ENCODE measurements at regions not wholly inside any gene's neighbourhood (a gene's known extent, or its start where the extent isn't known, plus 50 kb on each side); places are given as distances from the start of the nearest gene placed in this dataset.
A peak's percentile ranks its signal among the peaks of the same experiment; 100 is the strongest.

DNA sequence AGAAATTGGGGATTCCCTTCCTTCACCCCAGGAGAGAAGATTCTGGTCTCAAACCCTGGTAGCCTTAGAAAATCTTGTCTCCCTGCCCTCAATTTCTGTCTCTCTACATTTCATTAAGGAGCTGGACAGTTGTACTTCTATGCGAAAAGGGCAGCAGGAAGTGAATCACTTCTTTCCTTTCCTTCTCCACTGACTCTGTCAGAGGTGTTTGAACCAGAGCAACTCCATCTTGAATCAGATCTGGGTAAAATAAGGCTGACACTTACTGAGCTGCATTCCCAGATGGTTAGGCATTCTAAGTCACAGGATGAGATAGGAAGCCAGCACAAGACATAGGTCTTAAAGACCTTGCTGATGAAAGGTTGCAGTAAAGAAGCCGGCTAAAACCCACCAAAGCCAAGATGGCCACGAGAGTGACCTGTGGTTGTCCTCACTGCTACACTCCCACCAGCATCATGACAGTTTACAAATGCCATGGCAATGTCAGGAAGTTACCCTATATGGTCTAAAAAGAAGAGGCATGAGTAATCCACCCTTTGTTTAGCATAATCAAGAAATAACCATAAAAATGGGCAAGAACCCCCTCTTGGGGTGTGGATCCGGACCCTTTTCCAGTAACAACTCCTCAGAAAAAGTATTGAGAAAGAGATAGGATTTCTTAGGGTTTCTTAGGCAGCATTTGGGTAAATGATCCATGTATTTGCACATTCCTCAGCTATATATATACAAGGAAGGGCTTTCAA lies 95.8 kb upstream of the PLCB4 start (continued):
- TF ChIP-seq E2F5 (CRISPR knock-in tag; IDR thresholded peaks at IDR 0.05) (no peak), MCM3 (IDR thresholded peaks at IDR 0.05) (no peak), ZC3H11A (IDR thresholded peaks at IDR 0.05; ENCODE audit: low read depth, low read length) (no peak), ZNF830 (CRISPR knock-in tag; IDR thresholded peaks at IDR 0.05) (no peak), KAT2B (IDR thresholded peaks at IDR 0.05; ENCODE audit: low read depth, low read length) (no peak), TAF7 (tag; IDR thresholded peaks at IDR 0.05) (no peak), ZNF668 (CRISPR knock-in tag; IDR thresholded peaks at IDR 0.05) (peak; percentile 63; the same call in 1 of the 2 replicates), ZNF79 (CRISPR knock-in tag; IDR thresholded peaks at IDR 0.05; ENCODE audit: low read depth) (peak; percentile 78), ZFP1 (CRISPR knock-in tag; IDR thresholded peaks at IDR 0.05) (0 out of 2 replicates have a peak, but pooled peaks have one; percentile 34), ZNF707 (CRISPR knock-in tag; conservative IDR thresholded peaks at IDR 0.05) (no peak), KAT8 (IDR thresholded peaks at IDR 0.05; ENCODE audit: low read depth) (no peak), MAZ (CRISPR knock-in tag; conservative IDR thresholded peaks at IDR 0.05 in 1 of 2, IDR thresholded peaks at IDR 0.05 in 1 of 2) (no peak), MIER1 (IDR thresholded peaks at IDR 0.05; ENCODE audit: low read depth) (no peak), ZNF778 (CRISPR knock-in tag; IDR thresholded peaks at IDR 0.05) (no peak), CC2D1A (IDR thresholded peaks at IDR 0.05) (no peak), MTA3 (IDR thresholded peaks at IDR 0.05; ENCODE audit: borderline replicate concordance) (no peak), SRSF7 (optimal IDR thresholded peaks at IDR 0.05; ENCODE audit: low read depth, low read length) (no peak), NUFIP1 (IDR thresholded peaks at IDR 0.05; ENCODE audit: partially characterized antibody) (no peak), TGIF2 (CRISPR knock-in tag; IDR thresholded peaks at IDR 0.05) (no peak)
- TF ChIP-seq, protein P1, sequence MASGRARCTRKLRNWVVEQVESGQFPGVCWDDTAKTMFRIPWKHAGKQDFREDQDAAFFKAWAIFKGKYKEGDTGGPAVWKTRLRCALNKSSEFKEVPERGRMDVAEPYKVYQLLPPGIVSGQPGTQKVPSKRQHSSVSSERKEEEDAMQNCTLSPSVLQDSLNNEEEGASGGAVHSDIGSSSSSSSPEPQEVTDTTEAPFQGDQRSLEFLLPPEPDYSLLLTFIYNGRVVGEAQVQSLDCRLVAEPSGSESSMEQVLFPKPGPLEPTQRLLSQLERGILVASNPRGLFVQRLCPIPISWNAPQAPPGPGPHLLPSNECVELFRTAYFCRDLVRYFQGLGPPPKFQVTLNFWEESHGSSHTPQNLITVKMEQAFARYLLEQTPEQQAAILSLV (tag; IDR thresholded peaks at IDR 0.05), result peak; percentile 70; the same call in 1 of the 2 replicates
- TF ChIP-seq, protein P2, sequence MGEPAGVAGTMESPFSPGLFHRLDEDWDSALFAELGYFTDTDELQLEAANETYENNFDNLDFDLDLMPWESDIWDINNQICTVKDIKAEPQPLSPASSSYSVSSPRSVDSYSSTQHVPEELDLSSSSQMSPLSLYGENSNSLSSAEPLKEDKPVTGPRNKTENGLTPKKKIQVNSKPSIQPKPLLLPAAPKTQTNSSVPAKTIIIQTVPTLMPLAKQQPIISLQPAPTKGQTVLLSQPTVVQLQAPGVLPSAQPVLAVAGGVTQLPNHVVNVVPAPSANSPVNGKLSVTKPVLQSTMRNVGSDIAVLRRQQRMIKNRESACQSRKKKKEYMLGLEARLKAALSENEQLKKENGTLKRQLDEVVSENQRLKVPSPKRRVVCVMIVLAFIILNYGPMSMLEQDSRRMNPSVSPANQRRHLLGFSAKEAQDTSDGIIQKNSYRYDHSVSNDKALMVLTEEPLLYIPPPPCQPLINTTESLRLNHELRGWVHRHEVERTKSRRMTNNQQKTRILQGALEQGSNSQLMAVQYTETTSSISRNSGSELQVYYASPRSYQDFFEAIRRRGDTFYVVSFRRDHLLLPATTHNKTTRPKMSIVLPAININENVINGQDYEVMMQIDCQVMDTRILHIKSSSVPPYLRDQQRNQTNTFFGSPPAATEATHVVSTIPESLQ (CRISPR knock-in tag; IDR thresholded peaks at IDR 0.05), result no peak
- TF ChIP-seq, protein P3, sequence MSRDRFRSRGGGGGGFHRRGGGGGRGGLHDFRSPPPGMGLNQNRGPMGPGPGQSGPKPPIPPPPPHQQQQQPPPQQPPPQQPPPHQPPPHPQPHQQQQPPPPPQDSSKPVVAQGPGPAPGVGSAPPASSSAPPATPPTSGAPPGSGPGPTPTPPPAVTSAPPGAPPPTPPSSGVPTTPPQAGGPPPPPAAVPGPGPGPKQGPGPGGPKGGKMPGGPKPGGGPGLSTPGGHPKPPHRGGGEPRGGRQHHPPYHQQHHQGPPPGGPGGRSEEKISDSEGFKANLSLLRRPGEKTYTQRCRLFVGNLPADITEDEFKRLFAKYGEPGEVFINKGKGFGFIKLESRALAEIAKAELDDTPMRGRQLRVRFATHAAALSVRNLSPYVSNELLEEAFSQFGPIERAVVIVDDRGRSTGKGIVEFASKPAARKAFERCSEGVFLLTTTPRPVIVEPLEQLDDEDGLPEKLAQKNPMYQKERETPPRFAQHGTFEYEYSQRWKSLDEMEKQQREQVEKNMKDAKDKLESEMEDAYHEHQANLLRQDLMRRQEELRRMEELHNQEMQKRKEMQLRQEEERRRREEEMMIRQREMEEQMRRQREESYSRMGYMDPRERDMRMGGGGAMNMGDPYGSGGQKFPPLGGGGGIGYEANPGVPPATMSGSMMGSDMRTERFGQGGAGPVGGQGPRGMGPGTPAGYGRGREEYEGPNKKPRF (IDR thresholded peaks at IDR 0.05; ENCODE audit: low read depth, low read length), result no peak
- TF ChIP-seq, protein P4, sequence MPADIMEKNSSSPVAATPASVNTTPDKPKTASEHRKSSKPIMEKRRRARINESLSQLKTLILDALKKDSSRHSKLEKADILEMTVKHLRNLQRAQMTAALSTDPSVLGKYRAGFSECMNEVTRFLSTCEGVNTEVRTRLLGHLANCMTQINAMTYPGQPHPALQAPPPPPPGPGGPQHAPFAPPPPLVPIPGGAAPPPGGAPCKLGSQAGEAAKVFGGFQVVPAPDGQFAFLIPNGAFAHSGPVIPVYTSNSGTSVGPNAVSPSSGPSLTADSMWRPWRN (IDR thresholded peaks at IDR 0.05; ENCODE audit: low read depth), result no peak

All from K562 (cell line).